Renal cortical epithelial cell (primary cell): ENCODE measurements at regions not wholly inside any gene's neighbourhood (a gene's known extent, or its start where the extent isn't known, plus 50 kb on each side); places are given as distances from the start of the nearest gene placed in this dataset.

Experiments
- DNase-seq: peaks from one replicate; pipeline ENCODE4 v3.0.0-alpha.2; 2011; ENCODE audit warnings: low read depth

- DNase-seq = peak; percentile 10
Observed at GRCh38 chr13:102935896-102936321, 90.1 kb downstream of the ERCC5 start.

GRCh38 chr13:102933523-102933922 is 87.7 kb downstream of the ERCC5 start:
- no peak for DNase-seq

DNA sequence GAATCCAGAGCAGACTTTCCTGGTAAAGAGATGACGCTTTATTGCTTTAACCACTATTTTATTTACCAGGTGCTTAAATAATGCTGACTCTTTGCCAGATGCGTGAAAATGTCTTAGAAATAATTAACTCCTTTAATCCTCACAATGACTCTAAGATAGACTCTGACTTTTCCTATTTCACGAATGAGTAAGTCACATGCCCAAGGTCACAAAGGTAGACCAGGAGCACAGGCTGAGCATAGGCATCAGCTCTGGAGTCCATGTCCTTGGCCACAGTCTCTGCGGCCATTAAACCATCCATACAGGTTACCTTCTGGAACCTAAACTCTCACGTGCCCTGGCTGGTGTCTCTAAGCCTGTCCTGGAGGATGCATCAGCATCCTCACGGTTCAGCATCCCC is 87.3 kb downstream of the ERCC5 start:
- peak; percentile 61 for DNase-seq

DNA sequence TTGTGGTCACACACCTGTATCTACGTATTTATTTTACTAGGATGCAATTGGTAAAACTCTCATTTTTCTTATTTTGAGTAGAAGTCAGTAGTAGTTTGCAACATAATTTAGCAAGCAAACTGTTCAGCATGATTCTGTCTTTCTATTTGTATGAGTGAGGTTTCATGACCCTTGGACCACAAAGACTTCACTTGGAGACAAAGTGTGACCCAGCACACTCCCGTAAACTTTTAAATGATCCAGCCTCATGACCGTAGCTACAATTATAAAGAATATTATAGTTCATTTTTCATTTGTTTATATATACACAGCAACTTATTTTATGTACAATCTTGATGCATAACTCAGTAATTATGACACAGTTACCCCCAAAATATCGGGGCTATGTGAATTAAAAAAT is 86.5 kb downstream of the ERCC5 start:
- DNase-seq = no peak

DNA sequence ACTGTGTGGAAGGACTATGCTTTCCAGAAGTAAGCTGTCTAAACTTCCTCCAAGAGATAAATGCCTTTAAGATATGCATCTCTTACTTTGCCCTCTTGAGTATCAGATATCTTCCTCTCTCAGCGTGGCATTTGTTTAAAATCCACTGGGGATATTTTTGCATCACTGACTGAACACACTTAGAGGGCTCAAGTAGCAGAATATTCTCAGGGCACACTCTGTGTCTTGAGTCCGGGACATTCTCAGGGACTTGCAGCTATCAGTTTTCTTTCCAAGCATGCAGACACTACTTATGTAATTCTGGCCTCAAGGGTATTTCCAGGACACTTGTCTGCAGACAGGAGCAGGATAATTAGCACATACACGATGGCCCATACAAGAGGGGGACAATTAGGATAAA is 84.7 kb downstream of the ERCC5 start:
- no peak for DNase-seq

DNA sequence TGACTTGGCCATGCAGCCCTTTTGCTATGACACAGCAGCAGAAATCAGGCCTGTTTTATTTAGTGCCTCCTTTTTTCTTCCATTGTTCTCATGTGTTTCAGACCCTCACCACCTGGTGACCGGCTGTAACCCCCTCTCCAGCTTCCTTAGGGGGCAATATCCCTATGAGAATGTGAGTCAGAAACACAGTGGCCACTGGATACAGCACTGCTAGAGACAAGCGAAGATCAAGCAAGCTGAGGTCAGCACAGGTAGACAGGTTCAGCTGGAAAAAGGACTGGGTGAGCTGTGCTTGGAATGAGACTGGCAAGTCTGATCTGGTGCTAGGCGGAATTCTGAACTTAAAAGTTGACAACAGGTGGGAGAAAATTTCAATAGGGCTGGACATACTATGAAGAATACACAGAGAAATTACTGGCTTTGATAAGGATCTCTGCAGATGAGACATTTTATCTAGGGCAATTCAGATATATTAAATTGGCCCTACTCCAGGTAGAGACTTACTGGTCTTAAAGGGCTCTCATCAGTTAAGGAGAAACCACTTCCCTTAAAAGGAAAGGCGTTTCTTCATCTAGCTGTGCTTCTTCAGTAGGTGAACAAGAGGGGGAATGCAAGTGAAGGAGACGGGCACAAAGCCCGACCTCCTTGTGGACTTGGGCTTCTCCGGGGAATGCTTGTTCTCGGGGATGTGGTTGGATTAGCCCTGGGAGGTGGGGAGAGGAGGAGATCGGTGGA is 83.3 kb downstream of the ERCC5 start:
- DNase-seq = no peak
